ENCODE measurements at regions not wholly inside any gene's neighbourhood (a gene's known extent, or its start where the extent isn't known, plus 50 kb on each side); places are given as distances from the start of the nearest gene placed in this dataset.
"Not testable (repeated sequence)": the region's sequence is repeated elsewhere in the genome, so short reads cannot be mapped to it uniquely, and the experiment has no call there.

DNA sequence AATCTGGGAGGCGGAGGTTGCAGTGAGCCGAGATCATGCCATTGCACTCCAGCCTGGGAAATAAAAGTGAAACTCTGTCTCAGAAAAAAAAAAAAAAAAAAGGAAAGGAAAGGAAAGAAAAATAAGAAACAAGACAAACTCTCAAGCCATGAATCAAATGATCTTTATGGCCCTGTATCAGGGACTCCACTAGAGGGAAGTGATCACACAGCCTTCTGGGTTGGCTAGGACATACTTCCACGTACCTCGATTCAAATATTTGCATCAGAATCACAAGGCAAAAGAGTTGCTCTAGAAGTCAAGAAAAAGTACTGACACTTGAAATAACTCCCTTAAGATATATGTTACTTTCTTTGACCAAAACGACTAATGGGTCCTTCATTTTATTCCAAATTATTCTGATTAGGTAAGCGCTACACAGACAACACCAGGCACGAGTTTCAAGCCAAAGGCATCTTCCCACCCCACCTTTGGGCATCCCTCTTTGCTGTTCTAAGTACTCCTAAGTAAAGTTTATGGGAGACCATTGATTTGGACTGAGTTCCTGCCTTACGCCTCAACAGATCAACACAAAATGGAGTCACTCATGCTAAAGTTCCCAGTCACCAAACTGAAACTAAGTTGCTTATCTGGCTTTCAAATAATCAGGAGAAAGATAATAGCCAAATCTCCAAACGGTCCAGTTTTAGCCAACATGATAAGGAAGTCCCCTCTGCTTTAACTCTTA, 77.5 kb upstream of the NT5E start:
- Mint-ChIP-seq H3K36me3 (ENCODE audit: low read depth) (no peaks in the 10 kb centered on the region), H3K27ac (no peak overlapping the region), H3K4me3 (no peak overlapping the region), H3K27me3 (peaks cover 6% of the 10 kb centered on the region), H3K4me1 (no peaks in the 10 kb centered on the region)
- DNase-seq (no peak), ATAC-seq (no peak)
- no peaks in the 10 kb centered on the region for H3K9me3 ChIP-seq (ENCODE audit: control insufficient read depth, low read length, poor library complexity, severe bottlenecking)

DNA sequence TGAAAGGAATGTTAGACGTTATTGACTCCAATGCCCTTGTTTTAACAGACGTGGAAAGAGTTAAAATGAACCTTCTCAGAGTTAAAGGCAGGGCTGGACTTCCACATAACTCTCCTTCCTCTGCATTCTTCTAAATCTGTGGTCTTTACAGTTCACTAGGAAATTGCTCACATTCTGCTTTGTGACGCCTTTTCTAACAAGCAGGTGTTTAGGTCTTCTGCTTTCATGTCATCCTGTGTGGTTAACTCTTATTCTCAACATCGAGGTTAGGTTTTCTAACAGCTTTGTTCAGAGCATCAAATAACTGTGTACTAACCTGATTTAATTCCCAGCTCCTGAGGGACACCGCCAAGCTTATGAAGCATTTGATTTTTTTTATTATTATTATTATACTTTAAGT, 81.3 kb upstream of the NT5E start:
- ATAC-seq (no peak), DNase-seq (no peak)
- Mint-ChIP-seq H3K27me3 (no peaks in the 10 kb centered on the region), H3K27ac (no peak overlapping the region), H3K4me1 (no peaks in the 10 kb centered on the region), H3K36me3 (ENCODE audit: low read depth) (no peaks in the 10 kb centered on the region), H3K4me3 (no peak overlapping the region)
- H3K9me3 ChIP-seq (ENCODE audit: control insufficient read depth, low read length, poor library complexity, severe bottlenecking), result no peaks in the 10 kb centered on the region

DNA sequence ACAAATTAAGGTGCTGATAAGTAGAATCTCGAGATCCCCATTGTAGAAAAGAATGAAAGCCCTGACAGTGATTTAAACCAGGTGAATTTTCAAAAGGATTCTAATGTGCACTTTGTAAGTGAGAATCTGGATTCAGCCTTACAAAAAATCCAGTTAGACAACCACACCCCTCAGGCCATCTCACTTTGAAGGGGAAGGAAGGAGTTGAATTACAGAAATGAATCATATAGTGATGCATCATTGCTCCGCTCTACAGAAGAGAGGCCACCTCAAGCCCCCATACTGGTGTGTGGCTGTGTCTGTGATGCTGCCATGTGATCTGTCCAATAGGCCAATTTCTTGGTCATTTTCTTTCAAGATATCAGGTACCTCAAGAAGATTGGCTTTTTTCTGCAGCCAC, 85.5 kb upstream of the NT5E start:
- H3K4me1 Mint-ChIP-seq, result no peaks in the 10 kb centered on the region
- ATAC-seq, result no peak

DNA sequence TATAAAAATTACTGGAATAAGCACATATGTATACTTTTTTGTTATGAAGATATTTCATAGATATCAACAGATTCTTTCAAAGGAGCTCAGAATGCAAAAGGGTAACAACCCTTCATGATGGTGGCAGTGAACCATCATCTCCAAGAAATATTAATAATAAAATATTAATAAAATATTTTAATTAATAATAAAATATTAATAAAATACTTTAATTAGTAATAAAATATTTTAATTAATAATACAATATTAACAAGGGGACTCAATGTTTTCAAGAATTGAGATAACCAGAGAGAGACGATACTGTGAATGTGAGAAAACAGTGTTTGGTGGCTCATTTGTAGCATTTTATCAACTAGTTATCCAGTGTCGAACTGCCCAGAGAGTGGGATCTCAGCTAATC, 86.0 kb upstream of the NT5E start:
- no peak overlapping the region for H3K27ac Mint-ChIP-seq
- DNase-seq, result no peak
- H3K36me3 Mint-ChIP-seq (ENCODE audit: low read depth), result no peaks in the 10 kb centered on the region
- no peaks in the 10 kb centered on the region for H3K4me1 Mint-ChIP-seq
- no peak overlapping the region for H3K4me3 Mint-ChIP-seq
- H3K27me3 Mint-ChIP-seq, result peaks cover 7% of the 10 kb centered on the region
- no peak for ATAC-seq
- no peaks in the 10 kb centered on the region for H3K9me3 ChIP-seq (ENCODE audit: control insufficient read depth, low read length, poor library complexity, severe bottlenecking)

More for the DNA sequence above, 85.5 kb upstream of the NT5E start:
- H3K27ac Mint-ChIP-seq, result no peak overlapping the region
- no peak overlapping the region for H3K4me3 Mint-ChIP-seq
- DNase-seq, result no peak
- peaks cover 7% of the 10 kb centered on the region for H3K27me3 Mint-ChIP-seq
- no peaks in the 10 kb centered on the region for H3K9me3 ChIP-seq (ENCODE audit: control insufficient read depth, low read length, poor library complexity, severe bottlenecking)
- no peaks in the 10 kb centered on the region for H3K36me3 Mint-ChIP-seq (ENCODE audit: low read depth)

DNA sequence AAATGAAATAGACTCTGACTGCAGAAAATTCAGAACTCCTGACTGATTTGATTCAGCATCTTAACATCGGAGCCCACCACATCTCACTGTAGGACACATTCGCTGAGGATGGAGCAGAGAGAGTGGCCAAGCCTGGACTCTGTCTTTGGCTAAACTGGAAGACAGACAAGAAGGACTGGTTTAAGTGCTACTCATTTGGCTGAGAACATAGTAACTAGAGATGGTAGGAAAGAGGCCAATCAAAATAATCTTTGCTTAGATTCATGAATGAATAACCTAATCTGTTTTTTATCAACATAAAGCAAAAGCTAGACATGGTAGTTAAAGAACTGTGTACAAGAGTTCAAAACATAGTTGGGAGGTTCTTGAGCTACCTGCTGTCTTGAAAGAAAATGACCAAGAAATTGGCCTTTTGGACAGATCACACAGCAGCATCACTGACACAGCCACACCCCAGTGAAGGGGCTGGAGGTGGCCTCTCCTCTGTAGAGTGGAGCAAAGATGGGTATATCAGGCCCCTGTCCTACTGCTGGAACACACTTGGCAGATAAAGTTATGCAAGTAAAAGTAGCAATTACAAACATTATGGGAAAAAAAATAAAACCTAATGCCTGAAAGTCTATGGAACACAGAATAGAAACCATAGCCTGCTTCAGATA, 87.1 kb upstream of the NT5E start:
- ATAC-seq, result no peak
- no peak overlapping the region for H3K4me3 Mint-ChIP-seq
- H3K36me3 Mint-ChIP-seq (ENCODE audit: low read depth), result no peaks in the 10 kb centered on the region
- H3K27me3 Mint-ChIP-seq, result peaks cover 14% of the 10 kb centered on the region
- H3K9me3 ChIP-seq (ENCODE audit: control insufficient read depth, low read length, poor library complexity, severe bottlenecking), result no peaks in the 10 kb centered on the region
- DNase-seq, result no peak
- H3K27ac Mint-ChIP-seq, result no peak overlapping the region
- H3K4me1 Mint-ChIP-seq, result no peaks in the 10 kb centered on the region

DNA sequence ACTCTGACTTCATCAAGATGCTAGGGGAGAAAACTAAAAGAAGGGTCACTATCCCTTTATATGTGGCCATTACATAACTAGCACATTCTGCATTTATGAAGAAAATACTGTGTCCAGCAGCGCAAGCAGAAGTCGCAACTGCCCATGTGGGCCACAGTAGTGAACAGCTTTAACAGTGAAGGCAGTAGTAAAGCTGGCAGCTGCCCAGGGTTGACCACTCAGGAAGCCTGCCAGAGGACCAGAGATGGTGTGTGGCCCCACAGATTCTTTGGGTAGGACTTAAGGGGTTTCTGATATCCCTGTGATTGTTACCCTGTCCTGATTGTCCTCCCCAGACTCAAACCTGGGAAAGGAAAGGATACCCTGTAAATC, 88.3 kb upstream of the NT5E start:
- H3K36me3 Mint-ChIP-seq (ENCODE audit: low read depth), result no peaks in the 10 kb centered on the region
- DNase-seq (no peak), ATAC-seq (no peak)
- H3K9me3 ChIP-seq (ENCODE audit: control insufficient read depth, low read length, poor library complexity, severe bottlenecking), result no peaks in the 10 kb centered on the region
- H3K27ac Mint-ChIP-seq, result no peak overlapping the region
- H3K4me3 Mint-ChIP-seq, result no peak overlapping the region
- H3K27me3 Mint-ChIP-seq, result peaks cover 16% of the 10 kb centered on the region
- no peaks in the 10 kb centered on the region for H3K4me1 Mint-ChIP-seq

DNA sequence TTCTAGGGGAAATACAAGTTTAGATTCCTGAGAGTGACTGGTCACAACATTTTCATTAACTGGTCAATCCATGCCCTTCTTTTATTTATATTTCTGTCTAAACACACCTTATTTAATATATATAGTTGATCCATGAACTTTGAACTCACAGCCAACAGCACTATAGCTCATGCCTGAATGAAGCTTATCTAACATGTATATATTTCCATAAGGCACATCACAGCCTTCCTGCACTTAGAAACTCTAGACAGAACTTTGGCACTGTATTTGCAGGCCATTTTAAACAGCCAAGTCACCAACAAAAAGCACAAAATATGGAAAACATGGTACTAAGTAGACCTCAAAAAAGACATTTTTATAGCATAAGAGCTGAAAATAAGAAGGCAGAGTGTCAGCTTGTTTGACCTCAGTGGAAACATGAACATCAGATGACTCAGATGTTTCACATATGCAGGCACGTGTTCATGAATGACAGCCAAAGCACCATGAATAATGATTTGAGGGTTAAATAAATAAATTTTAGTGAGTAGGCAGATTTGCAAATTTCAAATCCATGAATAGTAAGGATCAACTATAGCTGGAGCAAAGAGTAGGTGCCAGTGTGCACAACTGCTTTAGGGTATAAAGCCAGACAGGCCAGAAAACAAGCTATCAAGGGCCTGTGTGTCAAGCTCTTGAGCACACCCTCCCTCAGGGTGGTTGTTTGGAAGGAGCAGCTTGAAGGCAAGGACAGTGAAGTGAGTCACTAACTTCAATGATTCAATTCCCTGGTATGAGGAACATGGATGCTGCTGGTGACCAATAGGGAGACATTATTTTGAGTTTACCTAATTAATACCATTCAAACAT, 88.9 kb upstream of the NT5E start:
- no peaks in the 10 kb centered on the region for H3K4me1 Mint-ChIP-seq
- H3K36me3 Mint-ChIP-seq (ENCODE audit: low read depth), result no peaks in the 10 kb centered on the region
- peaks cover 16% of the 10 kb centered on the region for H3K27me3 Mint-ChIP-seq
- DNase-seq (no peak), ATAC-seq (no peak)
- H3K9me3 ChIP-seq (ENCODE audit: control insufficient read depth, low read length, poor library complexity, severe bottlenecking), result no peaks in the 10 kb centered on the region
- H3K4me3 Mint-ChIP-seq, result no peak overlapping the region
- H3K27ac Mint-ChIP-seq, result no peak overlapping the region

DNA sequence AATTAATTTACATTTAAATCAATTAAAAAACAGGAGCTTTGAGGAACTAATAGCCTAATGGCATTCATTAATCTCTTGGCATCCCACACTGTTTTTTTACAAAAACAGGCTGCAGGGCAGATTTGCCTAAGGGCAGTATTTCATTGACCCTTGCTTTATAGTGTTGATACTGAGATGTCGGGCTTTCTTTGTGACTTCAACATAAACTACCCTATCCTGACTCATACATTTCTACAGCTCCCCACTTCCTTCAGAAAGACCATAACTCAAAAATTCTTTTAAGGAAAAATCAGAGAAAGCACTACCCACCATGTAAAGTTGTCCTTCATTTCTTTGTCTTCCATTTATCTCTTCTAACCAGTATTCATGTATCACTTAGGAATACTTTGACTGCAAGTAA, 92.2 kb upstream of the NT5E start:
- no peak for ATAC-seq
- Mint-ChIP-seq H3K27ac (no peak overlapping the region), H3K4me1 (no peaks in the 10 kb centered on the region), H3K27me3 (peaks cover 20% of the 10 kb centered on the region), H3K4me3 (no peak overlapping the region), H3K36me3 (ENCODE audit: low read depth) (no peaks in the 10 kb centered on the region)
- no peaks in the 10 kb centered on the region for H3K9me3 ChIP-seq (ENCODE audit: control insufficient read depth, low read length, poor library complexity, severe bottlenecking)
- no peak for DNase-seq

DNA sequence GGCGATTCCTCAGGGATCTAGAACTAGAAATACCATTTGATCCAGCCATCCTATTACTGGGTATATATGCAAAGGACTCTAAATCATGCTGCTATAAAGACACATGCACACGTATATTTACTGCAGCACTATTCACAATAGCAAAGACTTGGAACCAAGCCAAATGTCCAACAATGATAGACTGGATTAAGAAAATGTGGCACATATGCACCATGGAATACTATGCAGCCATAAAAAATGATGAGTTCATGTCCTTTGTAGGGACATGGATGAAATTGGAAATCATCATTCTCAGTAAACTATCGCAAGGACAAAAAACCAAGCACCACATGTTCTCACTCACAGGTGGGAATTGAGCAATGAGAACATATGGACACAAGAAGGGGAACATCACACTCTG, 93.1 kb upstream of the NT5E start:
- not testable (repeated sequence) for DNase-seq; ATAC-seq; H3K36me3 Mint-ChIP-seq (ENCODE audit: low read depth); H3K27ac Mint-ChIP-seq; H3K9me3 ChIP-seq (ENCODE audit: control insufficient read depth, low read length, poor library complexity, severe bottlenecking); H3K4me1 Mint-ChIP-seq; H3K4me3 Mint-ChIP-seq
- H3K27me3 Mint-ChIP-seq, result peaks cover 23% of the 10 kb centered on the region

DNA sequence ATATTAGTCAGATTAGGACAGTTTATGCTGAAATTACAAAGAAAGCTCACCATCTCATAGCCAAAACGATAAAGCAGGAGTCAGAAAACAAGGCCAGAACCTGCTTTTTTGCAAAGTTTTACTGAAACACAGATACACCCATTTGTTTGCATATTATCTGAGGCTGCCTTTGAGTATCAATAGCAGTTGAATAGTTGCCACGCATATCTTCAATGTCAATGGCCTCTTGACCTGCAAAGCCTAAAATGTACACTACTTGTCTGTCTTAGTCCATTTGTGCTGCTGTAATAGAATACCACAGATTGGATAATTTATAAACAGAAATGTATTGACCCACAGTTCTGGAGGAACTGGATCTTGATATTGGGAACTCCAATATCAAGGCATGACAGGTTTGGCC, 94.1 kb upstream of the NT5E start:
- Mint-ChIP-seq H3K4me1 (no peaks in the 10 kb centered on the region), H3K27ac (no peak overlapping the region), H3K4me3 (no peak overlapping the region), H3K27me3 (peaks cover 26% of the 10 kb centered on the region), H3K36me3 (ENCODE audit: low read depth) (no peaks in the 10 kb centered on the region)
- H3K9me3 ChIP-seq (ENCODE audit: control insufficient read depth, low read length, poor library complexity, severe bottlenecking), result no peaks in the 10 kb centered on the region
- DNase-seq (no peak), ATAC-seq (no peak)

DNA sequence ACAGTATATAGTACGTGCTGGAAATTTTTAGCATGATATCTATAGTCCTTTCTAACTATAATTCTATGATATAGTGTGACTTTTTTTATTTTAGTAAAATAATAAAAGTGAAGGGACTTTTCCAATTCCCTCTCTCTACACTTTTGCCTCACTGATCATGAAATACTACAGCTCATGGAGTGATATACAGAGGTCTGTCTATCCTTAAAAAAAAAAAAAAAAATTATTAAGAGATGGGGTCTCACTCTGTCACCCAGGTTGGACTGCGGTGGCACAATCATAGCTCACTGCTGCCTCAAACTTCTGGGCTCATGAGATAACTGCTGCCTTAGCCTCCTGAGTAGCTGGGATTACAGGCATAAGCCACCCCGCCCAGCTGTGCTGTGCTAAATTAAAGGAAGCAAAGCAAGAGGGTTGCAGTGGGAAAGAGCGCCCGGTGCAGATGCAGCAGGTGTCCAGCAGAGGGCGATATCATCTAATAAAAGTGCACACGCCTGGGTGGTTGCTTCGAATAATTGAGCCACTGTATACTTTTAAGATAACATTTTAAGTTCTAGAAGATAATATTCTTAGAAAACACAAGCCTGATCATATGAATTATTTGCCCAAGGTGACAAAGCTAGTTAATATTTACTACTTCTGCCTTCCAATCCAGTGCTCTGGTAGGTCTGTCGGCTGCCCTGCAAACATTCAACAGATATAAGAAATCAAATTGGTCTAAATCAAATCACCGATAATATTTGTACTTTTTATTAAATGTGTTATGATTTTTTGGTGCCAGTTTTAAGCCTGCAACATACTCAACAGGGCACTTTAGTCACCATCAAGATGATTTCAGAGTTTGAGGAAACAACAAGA, 94.9 kb upstream of the NT5E start:
- no peaks in the 10 kb centered on the region for H3K36me3 Mint-ChIP-seq (ENCODE audit: low read depth)

DNA sequence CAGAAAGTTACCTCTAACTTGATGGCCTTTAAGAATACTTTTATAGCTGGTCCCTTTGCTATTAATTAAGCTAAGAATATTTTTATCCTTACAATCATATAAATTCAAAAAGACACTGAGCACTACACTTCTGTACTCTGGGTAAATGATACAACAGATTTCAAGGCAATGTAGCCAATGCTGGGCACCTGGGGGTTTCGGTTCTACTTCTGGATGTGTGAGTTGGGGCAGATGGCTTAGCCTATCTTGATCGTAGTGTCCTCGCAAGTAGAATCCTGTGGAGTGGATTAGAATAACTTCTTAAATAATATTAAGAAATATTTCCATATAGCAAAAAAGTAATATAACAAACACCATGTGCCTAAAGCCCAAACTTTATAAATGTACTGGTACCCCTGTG, 96.9 kb upstream of the NT5E start:
- H3K4me1 Mint-ChIP-seq, result no peaks in the 10 kb centered on the region
- no peak for DNase-seq
- H3K27ac Mint-ChIP-seq, result no peak overlapping the region
- peaks cover 22% of the 10 kb centered on the region for H3K27me3 Mint-ChIP-seq
- no peak overlapping the region for H3K4me3 Mint-ChIP-seq
- ATAC-seq, result no peak
- no peaks in the 10 kb centered on the region for H3K9me3 ChIP-seq (ENCODE audit: control insufficient read depth, low read length, poor library complexity, severe bottlenecking)
- no peaks in the 10 kb centered on the region for H3K36me3 Mint-ChIP-seq (ENCODE audit: low read depth)

More for the DNA sequence above, 94.9 kb upstream of the NT5E start:
- DNase-seq (peak; percentile 13 to 28 (median 15)), ATAC-seq (peak; percentile 69)
- Mint-ChIP-seq H3K4me1 (no peaks in the 10 kb centered on the region), H3K27ac (no peak overlapping the region), H3K4me3 (no peak overlapping the region), H3K27me3 (peaks cover 25% of the 10 kb centered on the region)
- H3K9me3 ChIP-seq (ENCODE audit: control insufficient read depth, low read length, poor library complexity, severe bottlenecking), result no peaks in the 10 kb centered on the region

DNA sequence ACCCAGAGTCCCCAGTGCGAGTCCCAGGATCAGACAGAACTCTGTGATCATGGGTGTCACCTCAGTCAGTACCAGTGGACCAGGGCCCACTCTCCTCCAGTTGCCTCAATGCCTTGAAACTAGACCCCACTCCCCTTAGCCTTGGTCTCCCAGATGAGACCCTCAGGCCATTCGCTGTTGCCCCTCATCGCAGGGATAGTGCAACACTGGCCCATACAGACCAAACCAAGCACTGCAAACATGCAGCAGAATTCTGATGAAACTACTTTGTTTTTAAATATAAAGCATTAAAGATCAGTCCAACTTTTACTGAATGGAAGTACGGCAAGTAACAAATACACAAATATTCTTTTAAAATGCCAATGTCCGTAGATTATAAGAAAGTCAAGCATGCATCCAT, 101.2 kb upstream of the NT5E start:
- no peak overlapping the region for H3K4me3 Mint-ChIP-seq
- no peak overlapping the region for H3K27ac Mint-ChIP-seq
- DNase-seq (no peak), ATAC-seq (no peak)
- peaks cover 22% of the 10 kb centered on the region for H3K27me3 Mint-ChIP-seq
- H3K36me3 Mint-ChIP-seq (ENCODE audit: low read depth), result no peaks in the 10 kb centered on the region
- H3K9me3 ChIP-seq (ENCODE audit: control insufficient read depth, low read length, poor library complexity, severe bottlenecking), result no peaks in the 10 kb centered on the region
- H3K4me1 Mint-ChIP-seq, result no peaks in the 10 kb centered on the region
